HEK293T (cell line): ENCODE measurements at regions not wholly inside any gene's neighbourhood (a gene's known extent, or its start where the extent isn't known, plus 50 kb on each side); places are given as distances from the start of the nearest gene placed in this dataset.

Experiments used
- FOXM1 ChIP-seq: fragments of 450-650 bp; IDR thresholded peaks from 2 replicates; pipeline ENCODE4 v1.6.1; 2017; ENCODE audit warnings: mild to moderate bottlenecking, borderline replicate concordance
- LEF1 ChIP-seq: fragments of 450-650 bp; IDR thresholded peaks from 2 replicates; pipeline ENCODE4 v1.6.1; 2017; ENCODE audit warnings: mild to moderate bottlenecking, borderline replicate concordance
- SUZ12 ChIP-seq: fragments of 450-650 bp; IDR thresholded peaks from 2 replicates; pipeline ENCODE4 v1.6.1; 2016; ENCODE audit warnings: mild to moderate bottlenecking

GRCh38 chr1:17924578-17924977, 169.4 kb downstream of the ACTL8 start:
- TF ChIP-seq LEF1 (no peak), FOXM1 (no peak), SUZ12 (no peak)
